Fibroblast of peridontal ligament (primary cell): ENCODE measurements at regions not wholly inside any gene's neighbourhood (a gene's known extent, or its start where the extent isn't known, plus 50 kb on each side); places are given as distances from the start of the nearest gene placed in this dataset.
"Not testable (repeated sequence)": the region's sequence is repeated elsewhere in the genome, so short reads cannot be mapped to it uniquely, and the experiment has no call there.

Source experiments
- DNase-seq: peaks from one replicate; pipeline ENCODE4 v3.0.0-alpha.2; 2010; ENCODE audit errors: extremely low read depth

DNA sequence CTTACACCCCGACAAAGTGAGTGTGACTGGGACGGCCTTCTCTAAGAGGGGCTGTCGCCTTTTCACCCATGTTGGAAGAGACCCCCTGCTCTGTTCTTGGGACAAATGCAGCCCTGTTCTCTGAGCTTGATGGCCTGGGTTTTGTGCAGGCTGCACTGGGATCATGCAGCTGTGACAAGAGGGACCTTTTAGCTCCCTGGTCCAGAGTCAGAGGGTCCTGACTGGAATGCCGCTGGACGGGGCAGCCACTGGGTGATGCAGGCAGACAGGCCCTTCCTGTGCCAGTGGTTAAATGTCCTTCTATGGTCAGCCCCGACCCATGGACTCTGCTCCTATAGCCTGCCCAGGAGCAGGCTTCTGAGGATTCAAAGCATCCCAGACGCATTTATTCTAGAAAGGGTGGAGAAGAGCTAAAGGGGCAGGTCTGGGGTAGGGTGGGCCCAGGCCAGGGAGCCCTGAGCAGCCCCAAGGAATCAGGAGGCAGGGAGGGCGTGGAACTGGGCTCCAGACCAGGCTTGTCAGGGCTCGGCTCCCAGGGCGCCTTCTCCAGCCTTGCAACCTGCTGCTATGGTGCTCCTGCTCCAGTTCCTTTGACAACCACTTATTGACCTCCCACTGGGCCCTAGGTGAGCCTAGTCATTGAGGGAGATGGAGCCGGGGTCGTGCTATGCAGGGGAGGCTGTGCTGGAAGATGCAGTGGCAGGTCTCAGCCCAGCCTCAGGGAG, 277.9 kb upstream of the HS6ST1 start:
- DNase-seq = no peak

- no peak for DNase-seq
Measured at GRCh38 chr2:128597121-128597762, 278.6 kb upstream of the HS6ST1 start.

DNA sequence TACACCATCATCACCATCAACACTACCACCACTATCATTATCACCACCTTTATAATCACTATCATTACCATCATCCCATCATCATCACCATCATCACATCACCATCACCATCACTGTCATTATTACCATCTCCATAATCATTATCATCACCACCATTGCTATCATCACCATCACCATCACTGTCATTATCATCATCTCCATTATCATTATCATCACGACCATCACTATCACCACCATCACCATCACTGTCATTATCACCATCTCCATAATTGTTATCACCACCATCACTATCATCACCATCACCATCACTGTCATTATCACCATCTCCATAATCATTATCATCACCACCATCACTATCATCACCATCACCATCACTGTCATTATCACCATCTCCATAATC, 279.6 kb upstream of the HS6ST1 start:
- not testable (repeated sequence) for DNase-seq

DNA sequence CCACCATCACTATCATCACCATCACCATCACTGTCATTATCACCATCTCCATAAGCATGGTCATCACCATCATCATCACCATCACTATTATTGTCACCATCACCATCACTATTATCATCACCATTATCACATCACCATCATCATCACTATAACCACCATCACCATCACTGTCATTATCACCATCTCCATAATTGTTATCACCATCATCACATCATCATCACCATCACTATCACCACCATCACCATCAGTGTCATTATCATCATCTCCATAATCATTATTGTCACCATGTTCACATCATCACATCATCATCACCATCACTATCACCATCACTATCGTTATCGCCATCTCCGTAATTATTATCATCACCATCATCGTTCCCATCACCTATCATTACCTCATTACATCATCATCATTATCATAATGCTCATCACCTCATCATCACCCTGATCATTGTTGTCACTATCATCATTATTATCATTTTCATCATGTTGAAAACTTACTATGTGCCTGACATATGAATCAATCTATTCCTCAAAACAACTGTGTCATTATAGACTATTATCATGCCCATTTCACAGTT, 280.3 kb upstream of the HS6ST1 start:
- no peak for DNase-seq

- no peak for DNase-seq
Measured at GRCh38 chr2:128599700-128600099, 281.0 kb upstream of the HS6ST1 start.

DNA sequence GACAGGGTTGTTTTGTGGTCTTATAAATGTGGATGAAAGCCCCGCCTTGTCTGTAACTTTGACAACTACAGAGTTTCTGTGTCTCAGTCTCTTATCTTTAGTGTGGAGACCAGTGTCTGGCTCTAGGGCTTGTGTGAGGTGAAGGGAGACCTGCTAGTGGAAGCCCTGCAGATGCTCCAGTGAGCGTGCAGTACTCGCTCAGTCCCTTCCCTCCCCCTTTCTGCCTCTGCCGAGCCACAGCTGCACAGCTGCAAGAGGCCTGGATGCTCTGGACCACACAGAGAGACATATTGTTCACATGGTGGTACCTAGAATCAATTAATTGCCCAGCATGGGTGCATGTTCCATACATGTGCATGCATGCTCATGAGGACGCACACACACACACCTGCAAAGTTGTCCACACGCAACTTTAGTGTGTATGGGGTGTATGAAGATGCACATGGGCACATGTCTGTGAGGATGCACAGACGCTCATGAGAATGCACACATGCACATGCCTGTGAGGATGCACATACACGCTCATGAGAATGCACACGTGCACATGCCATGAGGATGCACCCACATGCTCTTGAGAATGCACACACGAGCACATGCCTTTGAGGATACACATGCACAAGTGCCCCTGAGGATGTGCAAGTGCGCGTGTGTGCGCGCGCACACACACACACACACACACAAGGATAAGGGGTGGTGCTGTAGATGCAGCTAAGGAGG, 282.1 kb upstream of the HS6ST1 start:
- DNase-seq = no peak

- no peak for DNase-seq
Measured at GRCh38 chr2:128601298-128602037, 282.8 kb upstream of the HS6ST1 start.

GRCh38 chr2:128602038-128602698, 283.5 kb upstream of the HS6ST1 start:
- no peak for DNase-seq

- no peak for DNase-seq
Measured at GRCh38 chr2:128602699-128603101, 284.0 kb upstream of the HS6ST1 start.

DNA sequence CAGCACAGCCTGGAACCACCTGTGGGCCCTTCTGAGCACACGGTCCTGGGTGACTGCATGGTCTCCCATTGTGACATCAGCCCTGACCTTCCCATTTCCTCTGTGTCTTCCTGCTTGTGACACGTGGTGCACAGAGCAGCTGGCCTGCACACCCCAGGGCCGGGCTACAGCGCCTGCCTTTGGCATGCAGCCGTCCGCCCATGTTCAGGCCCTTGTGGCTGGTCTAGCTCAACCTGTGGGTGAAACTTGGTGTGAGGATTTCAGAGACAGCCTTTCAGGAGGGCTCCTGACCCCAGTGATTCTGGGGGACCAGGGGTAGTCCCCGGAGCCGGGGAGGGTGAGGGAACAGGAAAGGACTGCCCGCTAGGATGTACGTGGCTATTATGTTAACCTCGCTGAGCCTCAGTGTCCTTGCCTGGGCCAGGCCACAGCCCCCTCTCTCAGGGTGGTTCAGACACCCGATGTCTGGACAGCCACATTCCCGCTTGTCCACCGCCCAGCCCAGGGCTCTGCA, 284.8 kb upstream of the HS6ST1 start:
- no peak for DNase-seq

DNA sequence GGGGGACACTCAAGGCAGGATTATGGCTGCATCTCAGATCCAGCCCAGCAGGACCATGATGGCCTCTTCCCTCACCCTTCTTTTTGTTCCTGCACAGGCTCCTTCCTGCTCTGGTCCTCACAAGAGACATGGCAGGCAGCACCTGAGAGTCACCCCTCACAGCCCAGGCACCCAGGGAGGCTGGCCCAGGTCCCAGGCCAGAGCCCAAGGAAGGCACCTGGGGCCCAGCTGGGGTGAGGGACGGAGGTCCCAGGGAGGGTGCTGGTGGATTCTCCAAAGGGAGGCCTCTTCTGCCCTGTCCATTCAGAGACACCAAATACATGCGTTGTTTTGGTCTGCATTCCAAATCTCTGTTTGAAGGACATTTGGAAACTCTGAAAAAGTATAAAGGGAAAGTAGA, 285.4 kb upstream of the HS6ST1 start:
- DNase-seq = no peak

DNA sequence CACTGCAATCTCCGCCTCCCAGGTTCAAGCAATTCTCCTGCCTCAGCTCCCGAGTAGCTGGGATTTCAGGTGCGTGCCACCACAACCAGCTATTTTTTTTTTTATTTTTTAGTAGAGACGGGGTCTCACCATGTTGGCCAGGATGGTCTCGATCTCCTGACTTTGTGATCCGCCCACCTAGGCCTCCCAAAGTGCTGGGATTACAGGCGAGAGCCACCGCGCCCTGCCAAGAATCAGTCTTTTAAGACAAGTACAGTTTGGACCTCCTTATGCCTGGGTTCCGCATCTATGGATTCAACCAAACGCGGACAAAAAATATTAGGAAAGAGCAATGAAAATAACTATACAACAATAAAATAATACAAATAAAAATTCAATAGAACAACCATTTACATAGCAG, 285.9 kb upstream of the HS6ST1 start:
- DNase-seq = not testable (repeated sequence)

DNA sequence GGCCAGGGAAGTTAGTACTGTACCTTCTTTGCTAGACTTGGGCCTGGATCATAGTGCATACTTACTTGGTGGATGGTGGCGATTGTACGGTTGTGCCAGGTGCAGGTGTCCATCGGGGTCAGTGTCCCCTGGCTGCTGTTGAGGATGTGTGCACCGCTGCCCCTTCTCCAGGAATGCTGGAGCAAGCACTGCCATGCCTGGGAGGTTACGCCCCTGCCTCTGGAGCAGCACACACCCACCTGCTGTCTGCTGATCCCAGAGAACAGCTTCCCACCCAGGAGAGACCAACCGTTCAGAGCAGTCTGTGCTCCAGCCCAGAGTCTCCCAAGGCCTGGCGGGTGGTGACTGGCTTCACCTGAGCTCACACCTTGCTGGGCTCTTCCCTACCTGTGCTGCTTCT, 286.8 kb upstream of the HS6ST1 start:
- no peak for DNase-seq

DNA sequence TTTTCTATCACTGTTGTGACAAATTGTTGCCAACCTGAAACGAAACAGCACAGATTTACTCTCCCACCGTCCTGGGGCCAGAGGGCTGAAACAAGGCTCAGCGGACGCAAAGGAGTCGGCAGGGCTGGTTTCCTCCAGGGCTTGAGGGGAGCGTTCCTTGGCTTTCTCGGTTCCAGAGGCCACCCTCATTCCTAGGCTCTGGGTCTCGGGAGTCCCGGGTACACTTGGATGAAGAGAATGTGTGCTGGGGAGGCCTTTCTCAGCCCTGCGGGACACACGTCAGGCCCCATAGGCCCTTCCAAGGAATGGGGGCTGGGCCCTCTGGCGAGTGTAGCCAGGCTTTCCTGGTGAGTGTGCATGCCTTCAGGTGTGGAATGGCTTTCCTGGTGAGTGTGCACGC, 287.3 kb upstream of the HS6ST1 start:
- no peak for DNase-seq

DNA sequence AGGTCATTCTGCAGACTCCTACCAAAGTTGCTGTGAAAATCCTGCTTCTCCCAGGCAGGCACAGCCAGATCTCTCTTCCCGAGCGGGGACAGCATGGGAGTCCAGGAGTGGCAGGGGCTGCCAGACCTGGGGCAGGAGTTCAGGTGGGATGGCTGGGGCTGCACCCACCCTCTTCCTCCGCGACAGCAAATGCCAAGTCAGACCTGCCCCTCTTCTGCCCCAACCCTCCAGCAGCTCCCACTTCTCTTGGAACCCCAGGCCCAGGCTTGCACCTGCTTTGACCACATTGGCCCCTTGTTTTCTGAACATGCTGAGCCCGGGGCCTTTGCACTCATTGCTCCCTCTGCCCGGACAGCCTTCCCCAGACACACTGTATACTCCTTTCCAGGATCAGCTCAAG, 288.2 kb upstream of the HS6ST1 start:
- DNase-seq = no peak

DNA sequence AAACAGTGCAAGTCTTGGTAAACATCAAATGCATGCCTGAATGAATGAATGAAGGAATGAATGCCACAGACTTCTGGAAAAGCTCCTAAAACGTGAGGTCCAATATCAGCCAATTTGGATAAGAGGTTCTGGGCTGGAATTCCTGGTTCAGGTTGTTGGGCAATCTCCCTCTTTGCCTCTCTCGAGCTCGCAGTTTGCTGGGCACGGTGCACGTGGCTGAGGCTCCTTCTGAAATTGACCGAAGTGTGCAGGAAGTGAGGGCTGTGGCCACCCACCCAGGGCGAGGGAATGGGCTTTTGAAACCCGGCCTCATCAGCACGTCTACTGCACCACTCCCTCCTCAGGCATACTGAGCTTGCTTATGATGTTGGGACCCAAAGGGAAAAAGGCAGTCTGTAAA, 288.8 kb upstream of the HS6ST1 start:
- DNase-seq = peak; percentile 9

GRCh38 chr2:128607911-128608506, 289.3 kb upstream of the HS6ST1 start:
- DNase-seq = peak; percentile 9

GRCh38 chr2:128608921-128609880, 290.5 kb upstream of the HS6ST1 start:
- DNase-seq = no peak

DNA sequence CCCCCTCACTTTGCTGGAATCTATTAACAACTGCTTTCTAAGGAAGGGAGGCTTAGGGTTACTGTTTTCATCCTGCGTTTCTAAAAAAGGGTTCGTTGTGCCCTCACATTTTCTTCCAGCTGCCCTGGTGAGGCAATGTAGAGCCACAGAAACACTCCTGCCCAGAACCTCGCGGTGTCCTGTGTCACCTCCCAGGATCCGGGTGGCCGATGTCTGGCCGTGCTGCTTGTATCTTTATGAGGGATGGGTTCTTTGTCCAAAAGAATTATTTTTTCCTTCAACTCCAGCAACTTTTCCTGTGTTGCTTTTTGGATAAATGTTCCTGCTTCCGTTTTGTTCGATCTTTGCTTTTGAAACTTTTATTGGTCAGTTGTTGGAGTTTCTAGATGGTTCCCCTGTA, 291.8 kb upstream of the HS6ST1 start:
- no peak for DNase-seq
